GM19035 (cell line): ENCODE measurements at regions not wholly inside any gene's neighbourhood (a gene's known extent, or its start where the extent isn't known, plus 50 kb on each side); places are given as distances from the start of the nearest gene placed in this dataset.
"Not testable (repeated sequence)": the region's sequence is repeated elsewhere in the genome, so short reads cannot be mapped to it uniquely, and the experiment has no call there.

Source experiments
- ATAC-seq: cut with Tn5 transposase; IDR thresholded peaks from one replicate; pipeline ENCODE4 v1.9.1; 2021; ENCODE audit not compliant: unreplicated experiment

DNA sequence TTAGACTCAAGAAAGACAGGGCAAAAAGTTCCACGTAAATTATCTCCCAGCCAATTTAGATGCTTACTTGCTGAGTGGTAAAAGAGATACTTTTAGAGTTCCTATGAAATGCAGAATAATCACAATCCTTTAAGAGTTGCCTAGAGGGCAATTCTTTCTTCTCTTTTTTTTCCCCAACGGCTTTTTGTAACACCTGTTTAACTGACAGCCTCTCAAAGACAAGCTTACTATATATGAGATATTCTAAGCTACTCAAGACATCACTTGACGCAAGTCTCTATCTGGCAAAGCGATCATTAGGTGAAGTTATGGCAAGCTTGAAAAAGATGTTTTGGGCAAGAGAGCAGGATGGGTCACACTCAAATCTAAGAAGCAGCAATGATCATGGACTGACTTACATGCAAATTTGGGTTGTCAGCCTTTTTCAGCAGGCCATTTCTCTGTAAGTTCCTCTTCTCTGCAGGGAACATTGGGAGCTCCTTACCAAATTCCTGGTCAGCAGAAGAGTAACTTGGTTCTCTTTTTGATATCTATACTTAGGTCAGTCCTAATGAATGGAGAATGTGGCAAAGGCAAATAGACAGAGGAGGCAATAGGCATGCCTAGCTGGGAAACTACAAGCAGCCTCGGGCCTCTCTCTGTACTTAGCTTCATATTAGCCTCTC is 162.9 kb upstream of the FGF13 start:
- no peak for ATAC-seq

DNA sequence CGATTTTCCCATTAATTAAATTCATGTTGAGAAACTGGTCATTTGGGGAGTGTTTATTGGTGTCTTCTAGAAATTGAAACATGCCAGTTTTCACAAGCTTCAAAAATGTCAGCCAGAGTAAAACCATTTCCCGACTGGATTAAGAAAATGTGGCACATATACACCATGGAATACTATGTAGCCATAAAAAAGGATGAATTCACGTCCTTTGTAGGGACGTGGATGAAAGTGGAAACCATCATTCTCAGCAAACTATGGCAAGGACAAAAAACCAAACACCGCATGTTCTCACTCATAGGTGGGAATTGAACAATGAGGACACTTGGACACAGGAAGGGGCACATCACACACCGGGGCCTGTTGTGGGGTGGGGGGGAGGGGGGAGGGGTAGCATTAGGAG is 162.1 kb upstream of the FGF13 start:
- not testable (repeated sequence) for ATAC-seq

DNA sequence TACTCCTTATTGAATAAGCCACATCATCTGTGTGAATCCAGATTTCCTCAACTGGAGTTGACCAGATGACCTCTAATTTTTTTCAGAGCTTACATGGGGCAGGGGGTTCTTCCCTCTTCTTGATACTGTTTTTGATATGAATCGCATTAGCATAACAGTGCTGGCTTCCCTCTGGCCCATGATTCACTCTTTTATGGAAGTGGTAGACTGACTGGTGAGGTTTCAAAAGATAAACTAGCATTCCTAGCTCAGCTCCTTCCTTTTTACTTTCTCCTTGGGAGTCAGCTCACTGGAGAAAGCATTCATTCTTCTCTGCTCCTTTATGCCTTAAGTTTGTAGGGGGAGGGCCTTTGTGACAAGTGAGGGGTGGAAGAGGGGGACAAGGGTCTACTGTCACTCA is 161.0 kb upstream of the FGF13 start:
- ATAC-seq, result no peak

DNA sequence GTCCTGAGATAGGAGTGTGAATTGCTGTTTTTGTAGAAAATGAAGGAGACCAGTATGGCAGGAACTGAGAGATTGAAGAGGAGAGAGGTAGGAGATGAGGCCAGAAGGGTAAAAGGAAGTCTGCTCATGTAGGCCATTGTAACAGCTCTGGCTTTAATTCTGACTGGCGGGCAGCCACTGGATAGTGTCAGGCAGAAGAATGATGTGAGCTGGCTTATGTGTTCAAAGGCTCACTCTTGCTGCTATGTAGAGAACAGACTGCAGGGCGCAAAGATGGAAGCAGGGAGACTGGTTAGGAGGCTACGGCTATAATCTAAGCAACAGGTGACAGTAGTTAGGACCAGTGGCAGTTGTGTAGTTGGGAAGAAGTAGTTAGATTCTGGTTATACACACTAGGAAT is 160.2 kb upstream of the FGF13 start:
- no peak for ATAC-seq

DNA sequence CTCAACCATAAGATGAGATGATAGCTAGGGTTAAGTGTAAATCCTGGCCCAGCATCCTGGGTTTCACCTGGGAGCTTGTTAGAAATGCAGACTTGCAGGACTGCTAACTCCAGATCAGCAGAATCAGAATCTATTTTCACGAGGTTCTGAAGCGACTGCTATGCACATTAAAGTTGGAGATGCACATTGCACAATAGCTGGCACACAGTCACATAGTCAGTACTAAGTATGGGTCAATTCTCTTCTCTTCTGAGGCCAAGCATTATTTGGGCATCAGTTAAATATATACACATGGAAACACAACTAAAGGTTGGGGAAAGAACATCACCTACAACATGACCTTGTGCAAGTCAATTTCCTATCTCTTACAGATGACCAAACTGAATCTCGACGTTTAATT is 155.1 kb upstream of the FGF13 start:
- ATAC-seq, result no peak

- no peak for ATAC-seq
These were observed 153.7 kb upstream of the FGF13 start for GRCh38 chrX:138865093-138865649.

DNA sequence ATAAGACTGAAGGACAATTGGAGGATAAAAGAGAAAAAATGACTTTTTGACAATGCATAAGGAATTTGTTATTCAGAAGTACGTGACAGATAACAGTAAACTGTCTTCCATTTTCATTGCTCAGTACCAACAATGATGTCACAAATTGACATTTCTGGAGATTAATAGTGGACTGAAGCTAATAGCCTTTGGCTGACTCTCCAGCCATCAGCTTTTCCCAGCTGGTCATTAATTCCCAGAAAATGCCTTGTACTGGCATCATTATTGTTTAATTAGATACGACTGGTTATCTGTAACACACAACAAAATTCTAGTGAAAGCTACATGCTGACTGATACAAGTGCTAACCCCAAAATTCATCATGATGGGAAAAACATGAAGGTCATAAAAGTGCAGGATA is 147.9 kb upstream of the FGF13 start:
- ATAC-seq, result no peak

- ATAC-seq, result no peak
These were observed 147.4 kb upstream of the FGF13 start for GRCh38 chrX:138858951-138859350.

- ATAC-seq, result no peak
These were observed 146.9 kb upstream of the FGF13 start for GRCh38 chrX:138858438-138858837.

DNA sequence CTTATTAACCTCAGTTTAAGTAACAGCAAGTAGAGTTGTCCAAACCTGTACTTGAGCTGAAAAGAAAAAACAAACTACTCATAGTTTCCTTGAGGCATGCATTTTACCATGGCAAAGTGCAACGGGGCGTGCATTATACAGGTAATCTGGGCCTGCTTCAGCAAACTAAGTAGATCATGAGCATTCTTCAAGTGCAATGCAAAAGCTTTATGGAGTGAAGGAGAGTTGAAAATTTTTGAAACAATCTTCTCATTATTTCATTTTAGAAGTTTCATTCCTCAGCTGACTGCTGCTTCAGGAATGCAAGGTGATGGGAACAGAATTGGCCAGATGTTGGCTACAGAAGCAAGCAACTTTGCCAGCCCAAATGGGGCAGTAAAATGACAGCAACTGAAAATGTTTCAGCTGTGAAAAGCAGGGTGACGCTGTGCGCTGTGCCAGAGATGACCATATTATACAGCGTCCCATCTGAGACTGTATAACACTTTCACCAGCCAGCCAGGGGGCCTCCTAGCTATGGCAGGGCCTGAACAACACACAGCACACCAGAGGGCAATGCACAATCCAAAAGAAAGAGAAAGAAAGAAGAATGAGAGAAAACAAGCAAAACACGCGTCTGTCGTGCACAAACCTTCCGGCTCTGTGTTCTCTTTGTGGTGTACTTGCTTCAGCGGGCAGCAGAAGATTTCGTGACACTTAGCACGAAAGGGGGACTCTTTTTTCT is 145.5 kb upstream of the FGF13 start:
- no peak for ATAC-seq

- ATAC-seq, result no peak
These were observed 142.4 kb upstream of the FGF13 start for GRCh38 chrX:138853936-138854335.

GRCh38 chrX:138849521-138849920 is 138.0 kb upstream of the FGF13 start:
- no peak for ATAC-seq

- no peak for ATAC-seq
These were observed 136.4 kb upstream of the FGF13 start for GRCh38 chrX:138847930-138848329.

DNA sequence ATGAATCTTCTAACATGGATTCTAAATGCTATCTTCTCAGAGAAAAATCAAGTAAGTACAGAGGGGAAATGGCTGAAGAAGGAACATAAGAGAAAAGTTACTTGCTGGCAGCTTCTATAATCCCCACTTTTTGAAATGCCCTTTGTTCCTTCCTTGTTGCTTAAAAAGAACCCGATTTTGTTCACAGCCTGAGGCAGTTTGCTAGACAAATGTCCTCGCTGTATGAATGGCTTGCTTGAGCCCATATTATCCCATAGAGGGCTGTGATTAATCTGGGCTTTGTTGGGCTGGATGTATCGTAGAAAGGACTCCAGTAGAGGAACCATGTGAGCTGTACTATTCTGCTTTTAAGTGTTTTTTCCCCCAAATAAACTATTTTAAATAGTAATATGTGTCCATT is 134.3 kb upstream of the FGF13 start:
- no peak for ATAC-seq

GRCh38 chrX:138807400-138807799 is 95.9 kb upstream of the FGF13 start:
- ATAC-seq, result not testable (repeated sequence)

GRCh38 chrX:138794246-138794645 is 82.7 kb upstream of the FGF13 start:
- no peak for ATAC-seq

DNA sequence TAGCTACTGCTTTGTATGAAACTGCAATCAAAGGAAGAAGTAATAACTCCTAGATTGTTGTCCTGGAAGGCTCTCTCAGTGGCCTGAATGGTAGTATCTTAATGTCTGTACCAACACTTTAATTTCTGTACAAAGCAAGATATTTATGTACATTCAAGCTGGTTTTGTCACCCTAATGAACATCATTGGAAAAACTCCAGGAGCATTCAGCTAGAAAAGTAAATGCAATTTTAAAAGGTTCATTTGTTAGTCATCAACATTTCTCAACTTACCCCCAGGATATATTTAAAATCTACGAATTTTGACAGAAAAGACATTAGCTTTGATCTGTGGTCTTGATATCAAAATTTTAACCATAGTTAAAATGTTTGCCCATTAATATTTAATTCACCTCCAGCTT is 80.0 kb upstream of the FGF13 start:
- no peak for ATAC-seq

DNA sequence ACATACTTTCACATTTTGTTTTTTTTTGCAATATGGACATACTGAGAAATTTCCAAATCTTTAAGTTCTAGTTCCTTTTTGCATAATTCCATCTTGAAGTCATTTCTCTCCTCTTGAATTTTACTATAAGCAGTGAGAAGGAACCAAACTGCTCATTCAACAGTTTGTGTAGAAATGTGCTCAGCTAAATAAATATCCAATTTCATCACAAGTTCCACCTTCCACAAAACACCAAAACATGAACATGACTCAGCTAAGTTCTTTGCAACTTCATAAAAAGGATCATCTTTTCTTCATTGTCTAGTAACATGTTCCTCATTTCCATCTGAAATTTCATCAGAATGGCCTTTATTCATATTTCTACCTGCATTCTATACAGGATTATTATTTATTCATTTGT is 77.3 kb upstream of the FGF13 start:
- ATAC-seq, result no peak

GRCh38 chrX:138778576-138778909 is 67.0 kb upstream of the FGF13 start:
- not testable (repeated sequence) for ATAC-seq

DNA sequence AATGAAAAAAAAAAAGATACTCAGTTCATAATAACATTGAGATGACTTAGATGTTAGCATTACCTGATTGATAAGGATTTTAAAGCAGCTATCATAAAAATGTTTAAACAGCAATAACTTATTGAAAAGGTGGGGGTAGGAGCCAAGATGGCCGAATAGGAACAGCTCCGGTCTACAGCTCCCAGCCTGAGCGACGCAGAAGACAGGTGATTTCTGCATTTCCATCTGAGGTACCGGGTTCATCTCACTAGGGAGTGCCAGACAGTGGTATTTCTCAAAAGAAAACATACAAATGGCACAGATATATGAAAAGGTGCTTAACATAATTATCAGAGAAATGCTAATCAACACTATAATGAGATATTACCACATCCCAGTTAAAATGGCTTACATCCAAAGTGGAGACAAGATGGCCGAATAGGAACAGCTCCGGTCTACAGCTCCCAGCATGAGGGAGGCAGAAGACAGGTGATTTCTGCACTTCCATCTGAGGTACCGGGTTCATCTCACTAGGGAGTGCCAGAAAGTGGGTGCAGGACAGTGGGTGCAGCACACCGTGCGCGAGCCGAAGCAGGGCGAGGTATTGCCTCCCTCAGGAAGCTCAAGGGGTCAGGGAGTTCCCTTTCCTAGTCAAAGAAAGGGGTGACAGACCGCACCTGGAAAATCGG is 66.5 kb upstream of the FGF13 start:
- not testable (repeated sequence) for ATAC-seq

DNA sequence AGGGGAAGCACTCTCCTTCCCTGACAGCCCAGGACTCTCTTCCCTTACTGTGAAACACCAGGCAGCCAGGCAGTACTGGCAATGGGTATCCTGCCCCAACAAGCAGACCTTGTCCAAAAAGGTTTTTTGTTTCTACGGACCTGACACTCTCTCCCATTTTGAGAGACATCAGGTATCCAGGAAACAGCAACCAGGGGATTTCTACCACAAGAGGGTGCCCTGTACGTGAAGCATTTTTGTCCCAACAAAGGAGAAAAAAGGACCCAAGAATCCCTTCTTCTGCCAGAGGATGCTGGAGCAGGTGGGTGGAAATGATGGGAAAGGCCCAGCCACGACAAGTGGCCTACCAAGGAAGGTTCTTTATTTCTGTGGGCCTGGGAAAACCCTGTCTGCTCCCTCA is 65.7 kb upstream of the FGF13 start:
- ATAC-seq, result no peak

- no peak for ATAC-seq
These were observed 64.0 kb upstream of the FGF13 start for GRCh38 chrX:138775517-138775916.
